MM.1S (cell line): ENCODE measurements at regions not wholly inside any gene's neighbourhood (a gene's known extent, or its start where the extent isn't known, plus 50 kb on each side); places are given as distances from the start of the nearest gene placed in this dataset.

Experiments
- EZH2 ChIP-seq: fragments of 300-600 bp; sonication (generic); optimal IDR thresholded peaks from 2 replicates; pipeline ENCODE3; 2017; ENCODE audit warnings: low read depth, mild to moderate bottlenecking, antibody characterized with exemption, low read length, mixed read lengths
- EZH2phosphoT487 ChIP-seq: fragments of 300-600 bp; sonication (generic); IDR thresholded peaks from 2 replicates; pipeline ENCODE4 v1.6.1; 2018; ENCODE audit warnings: antibody characterized with exemption, low read length
- TF ChIP-seq, protein P1 (sequence below): fragments of 300-600 bp; sonication (generic); IDR thresholded peaks from 2 replicates; pipeline ENCODE4 v1.5.1; 2016; ENCODE audit warnings: antibody characterized with exemption, low read length, mixed read lengths

DNA sequence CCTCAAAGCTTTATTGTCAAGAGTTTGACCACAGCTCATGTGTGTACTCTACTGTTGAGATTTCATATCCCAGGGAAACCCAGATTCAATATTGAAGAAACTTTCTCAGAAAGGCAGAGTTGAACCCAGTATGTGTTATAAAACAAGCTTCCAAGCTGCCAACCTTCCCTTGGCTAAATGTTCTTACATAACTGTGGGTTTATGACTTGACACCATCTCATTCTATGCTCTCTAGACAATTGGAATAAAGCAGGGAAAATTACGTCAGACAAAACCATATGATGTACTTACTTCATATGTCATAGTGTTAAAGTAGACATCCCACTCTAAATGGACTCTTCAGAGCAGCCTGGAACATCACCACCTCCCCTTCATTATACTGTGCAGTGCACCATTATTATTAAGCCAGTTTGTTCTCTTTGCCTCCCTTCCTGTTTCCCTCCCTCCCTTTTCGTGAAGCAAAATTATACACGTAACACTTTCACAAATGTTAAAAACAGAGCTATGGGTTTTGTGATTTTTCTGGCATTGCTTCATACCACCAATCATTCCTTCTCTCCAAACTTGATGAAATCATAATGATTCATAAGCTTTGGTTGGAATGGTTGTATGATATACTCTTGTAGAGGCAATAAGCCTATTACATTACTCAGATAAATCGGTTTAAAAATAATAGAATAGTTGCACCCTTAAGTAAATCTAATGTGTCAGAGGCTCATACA lies 507.2 kb downstream of the LTN1 start:
- TF ChIP-seq EZH2 (no peak), EZH2phosphoT487 (no peak)
- TF ChIP-seq, protein P1, sequence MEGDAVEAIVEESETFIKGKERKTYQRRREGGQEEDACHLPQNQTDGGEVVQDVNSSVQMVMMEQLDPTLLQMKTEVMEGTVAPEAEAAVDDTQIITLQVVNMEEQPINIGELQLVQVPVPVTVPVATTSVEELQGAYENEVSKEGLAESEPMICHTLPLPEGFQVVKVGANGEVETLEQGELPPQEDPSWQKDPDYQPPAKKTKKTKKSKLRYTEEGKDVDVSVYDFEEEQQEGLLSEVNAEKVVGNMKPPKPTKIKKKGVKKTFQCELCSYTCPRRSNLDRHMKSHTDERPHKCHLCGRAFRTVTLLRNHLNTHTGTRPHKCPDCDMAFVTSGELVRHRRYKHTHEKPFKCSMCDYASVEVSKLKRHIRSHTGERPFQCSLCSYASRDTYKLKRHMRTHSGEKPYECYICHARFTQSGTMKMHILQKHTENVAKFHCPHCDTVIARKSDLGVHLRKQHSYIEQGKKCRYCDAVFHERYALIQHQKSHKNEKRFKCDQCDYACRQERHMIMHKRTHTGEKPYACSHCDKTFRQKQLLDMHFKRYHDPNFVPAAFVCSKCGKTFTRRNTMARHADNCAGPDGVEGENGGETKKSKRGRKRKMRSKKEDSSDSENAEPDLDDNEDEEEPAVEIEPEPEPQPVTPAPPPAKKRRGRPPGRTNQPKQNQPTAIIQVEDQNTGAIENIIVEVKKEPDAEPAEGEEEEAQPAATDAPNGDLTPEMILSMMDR, result no peak
